AG09319 (cell line): ENCODE measurements at regions not wholly inside any gene's neighbourhood (a gene's known extent, or its start where the extent isn't known, plus 50 kb on each side); places are given as distances from the start of the nearest gene placed in this dataset.

ENCODE experiments used
- DNase-seq: peaks from one replicate; pipeline ENCODE4 v3.0.0-alpha.2; 2010; ENCODE audit warnings: low read depth; ENCODE audit errors: extremely low read depth
- TF ChIP-seq, protein P1 (sequence below): IDR thresholded peaks from 2 replicates; pipeline ENCODE4 v1.5.1; 2011; ENCODE audit warnings: low read depth, mild to moderate bottlenecking, inconsistent platforms, low read length, moderate library complexity

DNA sequence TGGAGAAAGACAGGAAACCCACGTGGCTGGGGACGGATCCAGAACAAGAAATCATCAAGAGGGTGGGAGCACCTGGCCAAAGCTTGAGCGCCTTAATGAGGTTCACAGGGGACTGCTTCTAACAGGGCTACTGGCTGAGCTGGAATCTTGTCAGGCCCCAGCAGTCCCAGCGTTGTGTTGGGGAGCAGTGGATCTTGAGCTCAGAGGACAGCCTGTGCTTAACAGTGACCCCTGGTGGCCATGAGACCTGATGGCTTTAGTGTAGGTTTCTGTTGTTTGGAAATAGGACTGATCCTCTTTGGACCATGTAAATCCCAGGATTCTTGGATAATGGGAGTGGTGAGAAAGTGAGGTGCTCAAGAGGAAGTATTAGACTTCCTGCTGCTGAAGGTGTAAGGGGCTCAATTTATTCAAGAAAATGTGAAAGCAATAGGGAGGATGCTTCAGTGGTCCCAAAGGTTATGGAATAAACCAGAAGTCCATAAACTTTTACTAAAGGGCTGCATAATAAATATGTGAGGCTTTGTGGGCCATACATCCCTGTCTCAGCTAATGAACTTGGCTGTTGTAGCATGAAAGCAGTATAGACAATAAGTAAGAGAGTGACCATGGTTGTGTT, 216.2 kb downstream of the NFATC2 start:
- no peak for DNase-seq
- TF ChIP-seq, protein P1, sequence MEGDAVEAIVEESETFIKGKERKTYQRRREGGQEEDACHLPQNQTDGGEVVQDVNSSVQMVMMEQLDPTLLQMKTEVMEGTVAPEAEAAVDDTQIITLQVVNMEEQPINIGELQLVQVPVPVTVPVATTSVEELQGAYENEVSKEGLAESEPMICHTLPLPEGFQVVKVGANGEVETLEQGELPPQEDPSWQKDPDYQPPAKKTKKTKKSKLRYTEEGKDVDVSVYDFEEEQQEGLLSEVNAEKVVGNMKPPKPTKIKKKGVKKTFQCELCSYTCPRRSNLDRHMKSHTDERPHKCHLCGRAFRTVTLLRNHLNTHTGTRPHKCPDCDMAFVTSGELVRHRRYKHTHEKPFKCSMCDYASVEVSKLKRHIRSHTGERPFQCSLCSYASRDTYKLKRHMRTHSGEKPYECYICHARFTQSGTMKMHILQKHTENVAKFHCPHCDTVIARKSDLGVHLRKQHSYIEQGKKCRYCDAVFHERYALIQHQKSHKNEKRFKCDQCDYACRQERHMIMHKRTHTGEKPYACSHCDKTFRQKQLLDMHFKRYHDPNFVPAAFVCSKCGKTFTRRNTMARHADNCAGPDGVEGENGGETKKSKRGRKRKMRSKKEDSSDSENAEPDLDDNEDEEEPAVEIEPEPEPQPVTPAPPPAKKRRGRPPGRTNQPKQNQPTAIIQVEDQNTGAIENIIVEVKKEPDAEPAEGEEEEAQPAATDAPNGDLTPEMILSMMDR = peak; percentile 54

DNA sequence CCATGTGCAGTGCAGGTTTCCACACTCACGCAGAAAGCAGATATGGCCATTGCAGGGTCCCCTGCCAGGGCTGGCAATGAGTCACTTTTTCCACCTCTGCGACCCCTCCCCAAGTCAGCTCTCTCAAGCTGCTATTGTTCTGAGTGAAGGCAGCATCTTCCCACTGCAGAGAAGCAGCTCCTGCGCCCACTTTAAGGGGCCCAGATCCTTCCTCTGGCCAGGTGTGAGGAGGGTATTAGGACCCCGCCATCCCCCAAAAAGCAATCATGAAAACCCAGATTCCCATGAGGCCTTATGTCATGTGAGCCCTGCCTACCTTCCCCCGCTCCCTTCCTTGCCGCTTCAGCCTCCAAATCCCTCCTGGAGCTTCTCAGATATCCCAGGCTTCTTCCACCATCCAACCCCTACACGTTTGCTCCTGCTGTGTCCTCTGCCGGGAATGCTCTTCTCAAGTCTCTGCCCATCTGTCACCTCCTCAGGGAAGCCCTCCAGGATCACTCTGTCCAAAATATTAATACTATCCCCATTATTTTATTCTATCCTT, 220.3 kb downstream of the NFATC2 start:
- DNase-seq = no peak
- TF ChIP-seq, protein P1 = no peak

- TF ChIP-seq, protein P1 = no peak
- DNase-seq = no peak
These were observed 221.0 kb downstream of the NFATC2 start for GRCh38 chr20:51321343-51322163.

DNA sequence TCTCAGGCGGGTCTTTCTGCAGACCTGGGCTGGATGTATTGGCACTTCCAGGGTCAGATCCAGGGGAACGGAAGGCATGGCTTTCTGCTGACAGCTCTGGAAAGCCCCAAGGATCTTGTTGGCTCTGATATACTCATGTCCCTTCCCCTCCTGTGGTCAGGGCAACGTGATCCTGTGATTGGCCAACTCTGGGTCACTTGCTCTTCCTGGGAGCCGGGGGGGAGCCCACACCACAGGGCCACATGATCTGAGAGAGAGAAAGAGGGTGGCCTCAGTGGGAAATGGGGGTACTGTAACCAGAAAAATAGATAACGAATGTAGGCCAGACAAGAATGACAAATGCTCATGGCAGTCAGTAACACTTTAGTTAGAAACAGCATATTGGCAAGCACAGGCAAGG, 223.0 kb downstream of the NFATC2 start:
- TF ChIP-seq, protein P1 = no peak
- no peak for DNase-seq

GRCh38 chr20:51318058-51318949, 224.2 kb downstream of the NFATC2 start:
- no peak for DNase-seq
- TF ChIP-seq, protein P1 = peak; percentile 35

DNA sequence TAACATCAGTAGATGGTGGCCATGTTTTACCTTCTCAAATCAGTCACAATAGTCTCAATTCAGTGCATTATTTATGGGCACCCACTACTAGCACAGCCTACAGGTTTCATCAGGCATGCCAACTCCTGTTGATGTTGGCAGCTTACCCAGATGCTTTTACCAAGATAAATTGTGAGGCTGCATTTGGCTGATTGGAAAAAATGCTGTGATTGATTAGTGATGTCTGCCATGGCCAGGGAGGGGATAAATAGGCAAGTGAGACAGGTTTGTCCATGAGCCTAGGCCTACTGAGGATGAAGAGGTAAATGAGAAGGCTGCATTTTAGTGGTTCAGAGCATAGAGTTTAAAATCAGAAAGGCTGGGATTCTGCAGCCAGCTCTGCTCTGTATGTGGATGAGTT, 227.1 kb downstream of the NFATC2 start:
- TF ChIP-seq, protein P1 = no peak
- no peak for DNase-seq
